HepG2 (cell line): ENCODE measurements at regions not wholly inside any gene's neighbourhood (a gene's known extent, or its start where the extent isn't known, plus 50 kb on each side); places are given as distances from the start of the nearest gene placed in this dataset.

ENCODE experiments used
- CBX5 ChIP-seq: sonication (generic); formaldehyde crosslinking; IDR thresholded peaks from 2 replicates; pipeline ENCODE4 v1.4.0; 2020; ENCODE audit warnings: missing genetic modification reagents, borderline replicate concordance
- FOXK1 ChIP-seq: sonication (generic); formaldehyde crosslinking; IDR thresholded peaks from 2 replicates; pipeline ENCODE4 v1.4.0; 2020; ENCODE audit warnings: low read depth, missing genetic modification reagents, borderline replicate concordance
- IRX3 ChIP-seq: sonication (generic); formaldehyde crosslinking; IDR thresholded peaks from 2 replicates; pipeline ENCODE4 v1.8.1; 2023; ENCODE audit warnings: mild to moderate bottlenecking, low read depth, missing genetic modification reagents, borderline replicate concordance
- PTBP1 ChIP-seq: fragments of 200-400 bp; formaldehyde crosslinking; IDR thresholded peaks from 2 replicates; pipeline ENCODE4 v1.6.1; 2018; ENCODE audit warnings: low read length, low read depth; ENCODE audit not compliant: poor library complexity, severe bottlenecking
- RFX1 ChIP-seq: fragments of 450-650 bp; IDR thresholded peaks from 2 replicates; pipeline ENCODE4 v1.6.1; 2017
- U2AF1 ChIP-seq: fragments of 200-400 bp; formaldehyde crosslinking; optimal IDR thresholded peaks from 2 replicates; pipeline ENCODE3; 2017; ENCODE audit warnings: mild to moderate bottlenecking, low read depth, low read length
- ZNF12 ChIP-seq: sonication (generic); formaldehyde crosslinking; IDR thresholded peaks from 2 replicates; pipeline ENCODE4 v1.5.0; 2020; ENCODE audit warnings: missing genetic modification reagents
- ZNF777 ChIP-seq: sonication (generic); formaldehyde crosslinking; IDR thresholded peaks from 2 replicates; pipeline ENCODE4 v1.4.0; 2020; ENCODE audit warnings: missing genetic modification reagents
- TF ChIP-seq, protein P1 (sequence below): sonication (generic); formaldehyde crosslinking; IDR thresholded peaks from 2 replicates; pipeline ENCODE4 v1.5.0; 2020; ENCODE audit warnings: mild to moderate bottlenecking, missing genetic modification reagents, moderate library complexity
- TF ChIP-seq, protein P2 (sequence below), 2 experiments: sonication (generic) in 1 of 2; formaldehyde crosslinking in 1 of 2; IDR thresholded peaks; 2 replicates each; pipeline versions ENCODE4 v1.5.1 to v1.6.1; 2011 to 2020; ENCODE audit warnings: borderline replicate concordance in 1 of 2, low read depth in 1 of 2, low read length in 1 of 2, mild to moderate bottlenecking in 1 of 2, missing genetic modification reagents in 1 of 2, moderate library complexity in 1 of 2

DNA sequence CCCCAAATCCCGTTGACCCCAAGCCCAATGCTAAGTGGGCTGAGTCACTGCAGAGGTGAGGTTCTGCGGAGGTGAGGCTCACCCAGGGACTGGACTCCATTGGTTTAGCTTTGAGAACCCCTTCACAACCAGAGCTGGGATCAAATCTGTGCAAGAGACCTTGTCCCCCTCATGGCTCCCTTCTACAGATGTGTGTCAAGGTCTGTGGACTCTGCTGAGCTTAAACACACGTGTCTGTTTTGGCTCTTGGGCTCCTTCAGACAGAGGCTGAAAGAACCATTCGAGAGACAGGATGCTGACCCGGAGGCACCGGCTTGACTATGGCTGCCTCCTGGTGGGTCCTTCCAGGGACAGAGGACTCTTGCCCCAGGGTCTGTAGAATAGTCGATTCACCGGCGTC, 190.3 kb downstream of the LPIN1 start:
- TF ChIP-seq ZNF12 (CRISPR knock-in tag) (no peak), IRX3 (CRISPR knock-in tag) (no peak), FOXK1 (CRISPR knock-in tag) (no peak), RFX1 (no peak), CBX5 (CRISPR knock-in tag) (no peak), PTBP1 (no peak), ZNF777 (CRISPR knock-in tag) (no peak), U2AF1 (no peak)
- TF ChIP-seq, protein P1, sequence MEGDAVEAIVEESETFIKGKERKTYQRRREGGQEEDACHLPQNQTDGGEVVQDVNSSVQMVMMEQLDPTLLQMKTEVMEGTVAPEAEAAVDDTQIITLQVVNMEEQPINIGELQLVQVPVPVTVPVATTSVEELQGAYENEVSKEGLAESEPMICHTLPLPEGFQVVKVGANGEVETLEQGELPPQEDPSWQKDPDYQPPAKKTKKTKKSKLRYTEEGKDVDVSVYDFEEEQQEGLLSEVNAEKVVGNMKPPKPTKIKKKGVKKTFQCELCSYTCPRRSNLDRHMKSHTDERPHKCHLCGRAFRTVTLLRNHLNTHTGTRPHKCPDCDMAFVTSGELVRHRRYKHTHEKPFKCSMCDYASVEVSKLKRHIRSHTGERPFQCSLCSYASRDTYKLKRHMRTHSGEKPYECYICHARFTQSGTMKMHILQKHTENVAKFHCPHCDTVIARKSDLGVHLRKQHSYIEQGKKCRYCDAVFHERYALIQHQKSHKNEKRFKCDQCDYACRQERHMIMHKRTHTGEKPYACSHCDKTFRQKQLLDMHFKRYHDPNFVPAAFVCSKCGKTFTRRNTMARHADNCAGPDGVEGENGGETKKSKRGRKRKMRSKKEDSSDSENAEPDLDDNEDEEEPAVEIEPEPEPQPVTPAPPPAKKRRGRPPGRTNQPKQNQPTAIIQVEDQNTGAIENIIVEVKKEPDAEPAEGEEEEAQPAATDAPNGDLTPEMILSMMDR, result no peak
- TF ChIP-seq, protein P2, sequence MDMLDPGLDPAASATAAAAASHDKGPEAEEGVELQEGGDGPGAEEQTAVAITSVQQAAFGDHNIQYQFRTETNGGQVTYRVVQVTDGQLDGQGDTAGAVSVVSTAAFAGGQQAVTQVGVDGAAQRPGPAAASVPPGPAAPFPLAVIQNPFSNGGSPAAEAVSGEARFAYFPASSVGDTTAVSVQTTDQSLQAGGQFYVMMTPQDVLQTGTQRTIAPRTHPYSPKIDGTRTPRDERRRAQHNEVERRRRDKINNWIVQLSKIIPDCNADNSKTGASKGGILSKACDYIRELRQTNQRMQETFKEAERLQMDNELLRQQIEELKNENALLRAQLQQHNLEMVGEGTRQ (IDR thresholded peaks at IDR 0.05; ENCODE audit: low read depth, low read length), result no peak
- TF ChIP-seq, protein P2 (CRISPR knock-in tag; IDR thresholded peaks at IDR 0.05; ENCODE audit: borderline replicate concordance), result no peak
